Hepatocyte (in vitro differentiated cells): ENCODE measurements at regions not wholly inside any gene's neighbourhood (a gene's known extent, or its start where the extent isn't known, plus 50 kb on each side); places are given as distances from the start of the nearest gene placed in this dataset.

Experiments used
- DNase-seq: peaks from one replicate; pipeline ENCODE4 v3.0.0-alpha.2; 2016; ENCODE audit warnings: low spot score
- H2AFZ ChIP-seq: fragments of 200-600 bp; sonication (generic); 2 replicates; pipeline ENCODE4 v1.6.0; 2016; ENCODE audit warnings: antibody characterized with exemption, mild to moderate bottlenecking
- H3K27ac ChIP-seq: fragments of 200-600 bp; sonication (generic); 2 replicates; pipeline ENCODE4 v1.5.1; 2016; ENCODE audit warnings: mild to moderate bottlenecking
- H3K27me3 ChIP-seq: fragments of 200-600 bp; sonication (generic); 2 replicates; pipeline ENCODE4 v1.6.1; 2016
- H3K36me3 ChIP-seq: fragments of 200-600 bp; sonication (generic); replicated peaks from 2 replicates; pipeline ENCODE4 v1.5.1; 2016; ENCODE audit warnings: low read depth; ENCODE audit not compliant: insufficient read depth
- H3K4me1 ChIP-seq: fragments of 200-600 bp; sonication (generic); 2 replicates; pipeline ENCODE4 v1.5.1; 2016; ENCODE audit warnings: mild to moderate bottlenecking, moderate library complexity; ENCODE audit not compliant: insufficient read depth
- H3K4me2 ChIP-seq: fragments of 200-600 bp; sonication (generic); 2 replicates; pipeline ENCODE4 v1.6.0; 2016
- H3K4me3 ChIP-seq: fragments of 200-600 bp; sonication (generic); 2 replicates; pipeline ENCODE4 v1.5.1; 2016; ENCODE audit warnings: mild to moderate bottlenecking
- H3K79me2 ChIP-seq: fragments of 200-600 bp; sonication (generic); 2 replicates; pipeline ENCODE4 v1.6.0; 2017; ENCODE audit warnings: mild to moderate bottlenecking
- H3K9me2 ChIP-seq: fragments of 200-600 bp; sonication (generic); replicated peaks from 2 replicates; pipeline ENCODE4 v1.6.0; 2017; ENCODE audit warnings: mild to moderate bottlenecking; ENCODE audit not compliant: insufficient read depth
- H3K9me3 ChIP-seq: fragments of 200-600 bp; sonication (generic); 2 replicates; pipeline ENCODE4 v1.5.1; 2016; ENCODE audit warnings: low read depth, mild to moderate bottlenecking
- H4K20me1 ChIP-seq: fragments of 200-600 bp; sonication (generic); 2 replicates; pipeline ENCODE4 v1.6.0; 2016; ENCODE audit warnings: mild to moderate bottlenecking; ENCODE audit not compliant: insufficient read depth, poor library complexity, severe bottlenecking
- CTCF ChIP-seq: fragments of 200-600 bp; sonication (generic); IDR thresholded peaks from 2 replicates; pipeline ENCODE4 v1.5.1; 2016; ENCODE audit warnings: antibody characterized with exemption, mild to moderate bottlenecking; ENCODE audit not compliant: poor library complexity
- EZH2 ChIP-seq: fragments of 200-600 bp; sonication (generic); IDR thresholded peaks from 2 replicates; pipeline ENCODE4 v1.6.1; 2016; ENCODE audit warnings: antibody characterized with exemption, mild to moderate bottlenecking, borderline replicate concordance
- EZH2phosphoT487 ChIP-seq: fragments of 200-600 bp; sonication (generic); IDR thresholded peaks from one replicate; pipeline ENCODE4 v1.6.1; 2018; ENCODE audit warnings: antibody characterized with exemption, mild to moderate bottlenecking, low read depth, moderate library complexity; ENCODE audit not compliant: unreplicated experiment, severe bottlenecking
- WGBS: methylation state at CpG from one replicate; pipeline ENCODE4 v1.1.6; 2016; ENCODE audit warnings: low lambda C conversion rate; ENCODE audit errors: missing lambda C conversion rate; 5-methylcytosine and 5-hydroxymethylcytosine counted together

- H3K4me1 ChIP-seq, result peaks cover 12% of the 10 kb centered on the region
- no peaks in the 10 kb centered on the region for H3K79me2 ChIP-seq
- no peak for DNase-seq
- H3K9me2 ChIP-seq, result no peaks in the 10 kb centered on the region
- no peak overlapping the region for H2AFZ ChIP-seq
- H3K4me2 ChIP-seq, result no peak overlapping the region
- H3K9me3 ChIP-seq, result no peaks in the 10 kb centered on the region
- no peak overlapping the region for H3K27ac ChIP-seq
- H3K4me3 ChIP-seq, result no peak overlapping the region
- no peaks in the 10 kb centered on the region for H3K36me3 ChIP-seq
- TF ChIP-seq EZH2phosphoT487 (no peak), CTCF (no peak), EZH2 (no peak)
- 78% methylated on average over 3 of the region's 4 CpGs for WGBS
- H4K20me1 ChIP-seq, result no peaks in the 10 kb centered on the region
- H3K27me3 ChIP-seq, result no peaks in the 10 kb centered on the region
Measured at GRCh38 chr17:77884967-77885641, 73.4 kb upstream of the TNRC6C start.

- Histone ChIP-seq H3K9me2 (no peaks in the 10 kb centered on the region), H3K4me3 (no peak overlapping the region), H3K36me3 (no peaks in the 10 kb centered on the region), H3K9me3 (no peaks in the 10 kb centered on the region), H3K27ac (no peak overlapping the region), H3K27me3 (no peaks in the 10 kb centered on the region), H3K4me1 (peaks cover 12% of the 10 kb centered on the region), H3K79me2 (no peaks in the 10 kb centered on the region), H3K4me2 (no peak overlapping the region), H4K20me1 (no peaks in the 10 kb centered on the region), H2AFZ (no peak overlapping the region)
- no peak for TF ChIP-seq EZH2
- no peak for TF ChIP-seq CTCF
- TF ChIP-seq EZH2phosphoT487, result no peak
- WGBS, result 77% methylated on average over 8 of the region's 8 CpGs
- DNase-seq, result no peak
Measured at GRCh38 chr17:77885678-77886386, 72.7 kb upstream of the TNRC6C start.

GRCh38 chr17:77886387-77886728, 72.1 kb upstream of the TNRC6C start:
- Histone ChIP-seq H2AFZ (no peak overlapping the region), H4K20me1 (no peaks in the 10 kb centered on the region), H3K9me2 (no peaks in the 10 kb centered on the region), H3K9me3 (no peaks in the 10 kb centered on the region), H3K4me1 (peaks cover 9% of the 10 kb centered on the region), H3K27me3 (no peaks in the 10 kb centered on the region), H3K79me2 (no peaks in the 10 kb centered on the region), H3K4me2 (no peak overlapping the region), H3K4me3 (no peak overlapping the region), H3K27ac (no peak overlapping the region), H3K36me3 (no peaks in the 10 kb centered on the region)
- TF ChIP-seq EZH2phosphoT487, result no peak
- TF ChIP-seq EZH2, result no peak
- no peak for TF ChIP-seq CTCF
- no peak for DNase-seq
- WGBS, result 82% methylated on average over 13 of the region's 13 CpGs
